GM18951 (cell line): ENCODE measurements at regions not wholly inside any gene's neighbourhood (a gene's known extent, or its start where the extent isn't known, plus 50 kb on each side); places are given as distances from the start of the nearest gene placed in this dataset.

ENCODE experiments used
- POLR2A ChIP-seq: IDR thresholded peaks from 4 replicates; pipeline ENCODE4 v1.6.1; 2011; ENCODE audit warnings: mild to moderate bottlenecking; ENCODE audit not compliant: insufficient read length, insufficient read depth; ENCODE audit errors: extremely low read depth
- in situ Hi-C: fragments of 300-500 bp; cut with MboI; formaldehyde crosslinking; loops from one replicate; pipeline ENCODE4 v1.12.0; 2022; ENCODE audit warnings: low sequenced_read_pairs, mixed read lengths, inconsistent platforms; ENCODE audit not compliant: unreplicated experiment

DNA sequence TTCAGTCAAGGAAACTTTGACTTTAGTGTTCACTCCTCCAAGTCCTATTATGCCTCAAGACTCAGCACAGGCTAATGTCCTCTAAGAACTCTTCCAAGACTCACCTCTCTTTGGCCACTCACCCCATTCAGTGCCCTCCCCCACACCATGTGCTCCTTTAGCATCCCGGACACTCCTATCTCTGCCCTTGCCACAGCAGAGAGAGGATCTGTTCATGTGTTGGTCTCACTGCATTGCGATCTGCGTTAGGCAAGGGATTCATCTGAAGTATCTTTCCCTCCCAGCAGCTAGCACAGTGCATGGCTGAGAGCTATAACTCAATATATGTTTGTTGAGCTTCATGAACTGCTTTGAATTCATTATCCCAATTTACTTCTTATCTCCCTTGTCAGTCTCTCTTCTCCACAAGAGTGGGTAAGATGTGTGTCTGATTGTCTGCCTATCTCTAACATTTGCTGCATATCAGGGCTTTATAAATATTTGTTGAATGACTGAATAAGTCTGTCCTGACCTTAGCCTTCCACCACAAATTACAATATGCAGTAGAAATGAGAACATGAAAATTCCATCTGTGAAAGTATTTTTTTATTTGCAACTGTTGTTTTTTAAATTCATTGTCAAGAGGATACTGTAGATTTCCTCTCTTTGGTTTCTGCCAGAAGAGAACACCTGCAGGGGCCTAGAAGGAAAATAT is 179.9 kb upstream of the NCKAP5 start:
- TF ChIP-seq POLR2A = no peak
- in situ Hi-C loops = no loop called here

GRCh38 chr2:133753665-133754064 is 185.4 kb upstream of the NCKAP5 start:
- TF ChIP-seq POLR2A = no peak
- in situ Hi-C loops = no loop called here

DNA sequence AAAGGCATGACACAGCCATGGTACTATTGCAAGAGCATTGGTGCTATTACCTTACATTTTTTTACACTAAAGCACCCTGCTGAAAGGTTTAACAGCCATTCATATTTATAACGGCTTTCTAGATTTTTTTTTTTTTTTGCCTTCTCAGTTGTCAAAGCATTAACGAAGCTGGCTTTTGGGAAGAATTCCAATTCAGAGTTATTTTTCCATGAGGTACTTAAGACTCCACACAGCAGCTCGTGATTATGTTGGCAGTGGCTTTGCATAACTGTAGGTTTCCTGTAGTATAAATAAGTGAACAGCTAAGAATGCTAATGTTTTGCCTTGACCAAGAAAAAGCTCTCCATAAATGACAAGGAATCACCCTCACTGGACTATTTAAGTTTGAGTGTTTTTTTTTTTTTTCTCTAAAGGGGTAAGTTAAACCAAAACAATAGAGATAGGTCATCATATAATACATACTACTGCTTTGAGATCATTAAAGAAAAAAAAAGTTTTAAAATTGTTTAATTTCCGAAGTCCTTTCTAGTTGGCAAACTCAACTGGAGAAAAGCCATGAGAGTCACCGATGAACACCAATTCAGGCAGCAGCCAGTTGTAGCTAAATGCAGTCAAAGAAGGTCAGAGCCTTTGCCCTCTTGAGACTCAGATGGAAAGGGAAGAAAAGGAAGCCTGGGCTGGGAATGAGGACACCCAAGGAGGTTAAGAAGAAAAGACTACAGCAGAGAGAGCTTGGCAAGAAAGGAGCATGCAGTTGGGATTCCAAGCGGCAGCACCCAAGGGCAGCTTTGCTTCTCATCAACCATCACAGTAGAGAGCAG is 187.4 kb upstream of the NCKAP5 start:
- in situ Hi-C loops = no loop called here
- no peak for TF ChIP-seq POLR2A

- TF ChIP-seq POLR2A = no peak
- in situ Hi-C loops = no loop called here
Observed at GRCh38 chr2:133756833-133757232, 188.6 kb upstream of the NCKAP5 start.

DNA sequence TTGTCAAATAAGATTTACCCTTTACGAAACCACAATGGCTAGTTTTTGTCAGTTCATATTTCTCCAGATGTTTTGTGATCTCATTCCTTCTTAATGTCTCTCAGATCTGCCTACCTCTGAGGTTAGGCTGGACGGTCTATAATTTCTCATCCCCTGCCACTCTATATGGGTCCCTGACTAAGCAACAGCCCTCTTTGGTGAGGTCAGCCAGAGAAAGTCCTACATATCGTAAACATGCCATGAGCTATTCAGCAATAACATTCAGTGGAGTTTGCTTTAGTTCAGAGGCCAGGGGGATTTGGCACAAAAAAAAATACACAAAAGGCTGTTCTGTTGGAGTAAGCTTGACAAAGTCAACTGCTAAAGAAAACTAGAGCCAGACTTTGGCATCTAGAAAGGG is 192.1 kb upstream of the NCKAP5 start:
- in situ Hi-C loops = no loop called here
- no peak for TF ChIP-seq POLR2A

- TF ChIP-seq POLR2A = no peak
- in situ Hi-C loops = no loop called here
Observed at GRCh38 chr2:133765658-133766057, 197.4 kb upstream of the NCKAP5 start.

- no peak for TF ChIP-seq POLR2A
- in situ Hi-C loops = no loop called here
Observed at GRCh38 chr2:133766164-133766832, 198.0 kb upstream of the NCKAP5 start.

DNA sequence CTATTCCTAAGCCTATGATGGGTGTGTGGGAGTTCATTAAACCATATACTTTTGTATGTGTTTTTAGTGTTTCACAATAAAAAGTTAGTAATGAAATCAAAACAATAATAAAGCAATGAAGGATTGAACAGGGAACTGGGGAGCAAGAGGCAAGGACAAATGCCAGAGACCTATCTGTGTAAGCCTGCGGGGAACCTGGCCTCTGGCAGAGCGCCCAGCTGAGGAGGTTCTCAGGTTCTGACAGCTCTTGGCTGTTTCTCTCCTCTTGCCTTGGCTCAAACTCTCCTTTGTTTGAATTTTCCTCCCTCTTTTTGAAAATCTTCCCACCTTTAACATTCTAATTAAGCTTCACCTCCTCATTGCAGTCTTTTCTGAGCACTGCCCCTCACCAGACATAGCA is 200.0 kb upstream of the NCKAP5 start:
- in situ Hi-C loops = no loop called here
- TF ChIP-seq POLR2A = no peak

DNA sequence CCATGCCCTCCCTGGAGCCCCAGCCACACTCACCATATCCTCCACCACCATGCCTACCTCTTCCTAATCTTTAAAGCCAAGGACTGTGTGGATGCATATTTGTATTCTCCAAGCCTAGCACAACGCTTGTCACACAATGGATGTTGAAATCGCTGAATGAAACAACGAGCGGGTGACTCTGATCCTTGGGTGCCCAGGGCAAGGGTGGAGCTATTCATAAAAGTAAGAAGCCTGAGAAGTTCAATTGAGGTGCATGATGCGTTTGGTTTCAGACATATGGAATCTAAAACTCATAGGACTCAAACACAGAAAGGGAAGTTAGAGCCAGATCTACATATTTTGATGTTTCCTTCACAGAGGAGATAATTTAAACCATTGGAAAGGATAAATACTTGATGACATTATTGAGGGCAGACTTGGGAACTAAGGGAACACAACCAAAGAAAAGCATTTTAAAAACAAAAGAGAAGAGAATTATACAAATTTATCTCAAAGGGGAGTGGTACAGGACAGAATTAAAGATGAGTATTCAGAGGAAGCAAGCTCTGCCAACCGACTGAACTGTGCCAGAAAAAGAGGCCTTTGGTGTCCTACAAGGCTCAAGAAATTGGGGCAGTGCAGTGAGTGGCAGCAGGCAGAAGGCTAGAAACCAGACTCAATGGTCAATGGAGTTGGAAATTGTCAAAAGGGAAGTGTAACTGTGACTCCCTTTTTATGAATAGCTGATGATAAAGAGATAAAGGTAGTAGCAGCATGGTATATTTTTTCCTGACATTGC is 200.6 kb upstream of the NCKAP5 start:
- no peak for TF ChIP-seq POLR2A
- in situ Hi-C loops = no loop called here

DNA sequence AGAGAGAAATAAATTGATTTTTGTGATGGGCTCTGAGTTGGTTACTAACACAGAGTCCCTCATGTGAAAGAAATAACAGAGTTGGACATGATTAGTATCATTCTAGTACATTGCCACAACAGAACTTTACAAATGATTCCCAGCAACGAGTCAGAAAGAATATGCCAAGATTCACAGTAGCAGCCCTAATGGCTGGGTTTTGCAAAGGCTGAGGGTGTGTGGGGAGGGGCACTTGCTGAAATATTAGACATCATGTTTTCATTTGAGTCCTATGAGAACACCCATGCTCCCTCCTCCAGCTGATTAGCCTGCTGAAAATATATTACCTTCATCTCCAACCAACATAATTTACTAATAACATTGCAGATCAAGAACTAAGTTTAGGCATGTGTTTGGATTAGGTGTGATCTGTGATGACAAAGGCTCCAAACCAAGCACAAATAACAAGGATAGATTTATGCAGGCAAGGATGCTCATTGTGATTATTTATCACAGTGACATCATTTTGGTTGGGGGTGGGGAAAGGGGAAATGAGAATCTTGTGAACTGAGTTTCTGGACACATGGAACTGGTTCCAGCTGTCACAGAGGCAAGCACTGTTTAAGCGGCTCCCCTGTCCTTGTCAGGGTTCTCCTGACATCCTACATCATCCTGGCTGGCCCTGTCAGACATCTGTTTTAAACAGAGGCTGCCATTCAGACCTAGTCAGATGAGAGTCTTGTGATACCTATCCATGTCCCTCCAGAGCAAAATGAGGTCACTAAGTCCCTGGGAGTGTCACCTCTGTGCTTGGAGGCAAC is 205.8 kb upstream of the NCKAP5 start:
- in situ Hi-C loops = no loop called here
- TF ChIP-seq POLR2A = no peak

DNA sequence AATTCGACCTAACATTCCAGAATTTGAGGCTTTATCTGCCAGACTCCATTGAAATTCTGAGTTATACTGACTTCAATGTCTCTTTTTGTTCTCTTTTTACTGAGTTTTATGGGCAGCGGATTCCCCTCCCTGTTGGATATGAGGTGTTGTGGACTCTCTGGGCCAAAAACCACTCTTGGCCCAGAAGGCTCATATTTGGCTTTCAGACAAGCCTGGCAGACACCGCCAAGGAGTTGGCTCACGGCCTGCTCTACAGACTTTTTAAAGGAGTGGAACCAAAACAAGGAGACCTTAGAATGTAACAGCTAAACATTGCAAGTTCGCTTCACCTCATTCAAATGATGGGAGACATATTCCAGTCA is 206.4 kb upstream of the NCKAP5 start:
- in situ Hi-C loops = loop anchor here (25.0 kb wide), 1 partner anchor 1237 kb away; no protein-coding TSS in a partner anchor
- TF ChIP-seq POLR2A = no peak

DNA sequence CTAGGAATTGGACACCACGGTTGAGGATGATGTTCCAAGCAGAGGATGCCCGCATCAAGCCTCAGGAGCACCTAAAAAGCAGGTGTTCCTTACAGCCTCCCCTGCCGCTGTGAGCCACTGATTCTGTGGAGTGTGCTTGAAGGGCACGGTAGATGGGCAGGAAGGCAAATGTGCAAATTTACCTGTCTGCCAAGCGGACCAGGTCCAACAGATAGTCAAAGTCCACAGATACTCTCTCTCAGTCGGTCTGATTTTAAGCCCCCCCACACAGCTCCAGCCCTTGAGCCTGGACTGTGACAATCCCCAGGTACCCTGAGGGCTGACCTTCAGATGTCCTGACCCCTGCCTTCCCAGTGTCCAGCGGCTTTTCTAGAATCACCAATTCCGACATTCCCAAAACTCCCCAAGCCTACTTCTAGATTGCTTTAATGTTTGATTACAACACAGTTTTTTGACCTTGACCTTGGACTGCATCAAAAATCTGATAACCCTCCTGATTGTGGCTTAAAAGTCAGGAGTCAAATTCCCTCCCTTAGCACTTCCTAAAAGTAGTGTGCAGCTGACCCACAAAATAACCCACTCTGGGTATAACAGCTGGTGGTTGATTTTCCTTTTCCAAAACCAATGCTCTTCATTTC is 208.8 kb upstream of the NCKAP5 start:
- no peak for TF ChIP-seq POLR2A
- in situ Hi-C loops = loop anchor here (25.0 kb wide), 1 partner anchor 1240 kb away; no protein-coding TSS in a partner anchor
